Kidney glomerular epithelial cell (primary cell): ENCODE measurements at regions not wholly inside any gene's neighbourhood (a gene's known extent, or its start where the extent isn't known, plus 50 kb on each side); places are given as distances from the start of the nearest gene placed in this dataset.

Source experiments
- DNase-seq: peaks from one replicate; lab custom pipeline; 2025; lab: John Stamatoyannopoulos, UW

DNA sequence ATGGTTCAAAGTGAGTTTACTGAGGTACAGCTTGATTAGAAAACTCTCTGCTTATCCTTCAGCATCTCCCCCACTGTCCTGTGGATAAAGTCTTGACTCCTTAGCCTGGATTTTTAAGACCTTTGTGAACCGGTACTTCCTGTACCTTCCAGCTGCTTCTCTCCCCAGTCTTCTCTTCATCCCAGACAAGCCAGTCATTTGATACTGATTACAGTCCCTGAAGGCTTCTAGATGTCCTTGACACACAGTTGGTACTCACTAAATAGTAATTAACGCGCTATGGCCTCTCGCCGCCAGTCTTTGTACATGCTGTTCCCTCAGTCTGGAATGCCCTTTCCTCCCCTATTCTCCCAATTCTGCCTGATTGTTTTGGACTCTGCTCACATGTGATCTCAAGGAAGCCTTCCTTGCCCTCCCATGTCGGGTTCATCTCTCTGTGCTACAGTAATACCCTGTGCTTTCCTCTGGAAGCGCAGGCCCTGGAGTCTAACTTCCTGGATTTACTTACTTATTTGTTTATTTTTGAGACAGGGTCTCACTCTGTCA is 50.6 kb upstream of the PTGR2 start:
- no peak for DNase-seq

DNA sequence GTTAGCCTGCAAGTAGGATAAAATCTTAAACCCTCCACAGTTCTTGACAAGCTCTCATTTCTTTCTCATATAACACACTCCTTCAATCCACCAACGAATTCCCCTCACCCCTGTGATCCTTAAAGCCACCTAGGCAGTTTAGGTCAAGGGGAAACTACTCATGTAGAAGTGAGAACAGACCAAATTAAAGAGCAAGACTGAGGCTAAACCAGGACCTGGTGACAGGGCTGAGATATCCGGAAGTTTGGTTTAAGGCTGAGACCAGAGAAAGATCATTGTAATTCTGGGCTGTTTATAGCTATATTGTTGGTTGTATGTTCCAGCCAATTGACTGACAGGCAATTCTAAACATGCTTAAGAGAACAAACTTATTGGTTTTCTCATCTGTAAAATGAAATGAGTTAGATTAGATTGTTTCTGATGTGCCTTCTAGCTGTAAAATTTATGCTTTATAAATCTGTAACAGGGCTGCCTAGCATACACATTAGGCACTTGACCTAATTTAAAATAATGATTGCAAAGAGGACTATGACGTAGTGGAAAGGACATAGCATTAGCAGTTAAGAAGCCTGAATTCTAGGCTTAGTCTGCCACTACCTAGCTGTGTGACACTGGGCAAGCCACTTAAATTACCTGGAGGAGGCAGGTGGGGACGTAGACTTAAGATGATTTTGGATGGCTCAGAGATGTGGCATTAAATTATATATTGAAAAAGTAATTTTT is 53.9 kb upstream of the PTGR2 start:
- DNase-seq, result no peak

DNA sequence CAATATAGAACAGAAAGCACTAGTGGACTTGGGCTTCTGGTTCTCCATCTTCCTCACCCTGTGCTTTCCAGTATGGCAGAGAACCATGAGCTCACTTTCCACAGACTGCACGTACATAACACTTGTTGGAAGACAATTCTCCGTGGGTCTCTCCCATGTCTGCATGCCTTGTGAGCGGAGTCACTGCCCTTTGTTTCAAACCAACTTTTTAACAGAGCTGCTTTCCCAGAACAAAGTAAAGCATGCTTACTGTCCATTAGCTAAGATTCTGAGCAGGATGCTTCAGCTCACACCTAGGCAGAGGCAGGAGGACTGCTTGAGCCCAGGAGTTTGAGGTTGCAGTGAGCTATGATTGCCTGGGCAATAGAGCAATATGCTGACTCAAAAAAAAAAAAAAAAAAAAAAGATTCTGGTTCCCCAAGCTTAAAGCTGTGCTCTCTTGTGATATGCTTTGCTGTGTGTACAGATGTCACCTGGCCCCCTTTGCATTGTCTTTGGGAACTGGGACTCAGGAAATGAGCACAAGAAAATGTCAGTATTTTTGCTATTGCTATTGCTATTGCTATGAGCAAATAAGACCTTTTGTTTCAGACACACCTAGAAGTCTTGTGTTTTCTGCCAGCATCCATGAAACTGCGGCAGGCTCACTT is 54.6 kb upstream of the PTGR2 start:
- DNase-seq, result no peak

DNA sequence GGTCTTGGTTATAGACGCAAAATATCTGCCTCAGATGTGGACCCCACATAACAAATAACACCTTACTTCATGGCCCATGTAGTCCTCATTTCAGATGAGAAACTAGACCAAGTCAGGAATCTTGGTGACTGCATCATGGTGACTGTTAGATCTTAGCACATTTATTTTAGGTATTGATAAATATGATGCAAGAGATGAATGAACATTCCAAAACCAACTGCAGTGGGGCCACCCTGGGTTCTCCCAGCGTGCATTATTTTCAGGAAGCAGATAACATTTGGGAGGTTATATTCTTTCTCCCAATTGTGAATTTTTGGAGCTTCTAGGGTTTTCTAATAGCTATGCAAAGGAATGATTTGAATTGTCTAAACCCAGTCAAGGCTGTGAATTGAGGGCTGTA is 55.2 kb upstream of the PTGR2 start:
- DNase-seq, result no peak

DNA sequence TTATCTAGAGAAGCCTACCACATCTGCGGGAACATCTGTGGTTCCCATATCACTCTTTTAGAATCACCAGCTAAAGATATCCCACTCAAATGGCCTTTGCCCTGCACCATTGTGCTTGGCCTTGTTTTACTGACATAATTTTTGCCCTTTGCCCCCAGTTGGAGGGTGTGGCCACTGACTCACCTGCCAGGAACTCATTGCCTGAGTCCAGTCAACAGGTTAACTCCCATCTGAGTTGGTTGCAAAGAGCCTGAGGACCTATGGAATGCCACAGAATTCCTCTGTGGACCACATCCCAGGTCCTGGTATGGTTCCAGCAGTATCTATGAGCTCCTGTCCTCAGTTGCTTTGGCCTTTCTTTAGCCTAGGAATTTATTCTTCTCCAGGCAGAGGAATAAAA is 55.7 kb upstream of the PTGR2 start:
- peak; percentile 87 for DNase-seq

DNA sequence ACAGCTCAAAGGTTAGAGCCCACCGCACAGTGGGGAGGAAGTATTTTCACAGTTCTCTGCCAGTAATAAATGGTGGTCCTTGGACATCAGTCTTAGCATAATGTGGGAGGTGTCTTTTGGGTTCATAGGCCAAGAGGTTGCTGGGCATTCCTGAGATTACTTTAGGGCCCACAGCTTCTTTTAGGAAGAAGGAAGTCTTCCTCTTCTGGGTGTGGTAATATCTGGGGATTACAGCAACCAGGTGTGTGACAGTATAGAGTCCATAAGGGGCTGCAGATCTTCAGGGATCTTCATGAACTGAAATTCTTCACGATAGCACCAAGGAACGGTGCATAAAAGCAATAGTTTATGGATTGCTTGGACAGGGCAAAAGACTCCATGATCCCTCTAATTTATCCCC is 56.2 kb upstream of the PTGR2 start:
- no peak for DNase-seq

DNA sequence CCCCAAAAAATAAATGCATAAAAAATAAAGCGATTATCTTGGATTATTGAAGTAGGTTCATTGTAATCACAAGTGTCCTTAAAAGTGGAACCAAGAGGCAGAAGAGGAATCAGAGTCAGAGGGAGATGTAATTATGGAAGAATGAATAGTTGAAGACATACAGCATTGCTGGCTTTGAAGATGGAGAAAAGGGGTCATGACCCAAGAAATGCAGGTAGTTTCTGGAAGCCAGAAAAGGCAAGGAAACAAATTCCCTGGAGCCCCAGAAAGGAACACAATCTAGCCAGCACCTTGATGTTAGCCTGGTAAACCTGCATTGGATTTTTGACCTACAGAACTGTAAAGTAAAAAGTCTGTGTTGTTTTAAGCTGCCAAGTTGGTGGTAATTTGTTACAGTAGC is 57.5 kb upstream of the PTGR2 start:
- DNase-seq, result no peak

DNA sequence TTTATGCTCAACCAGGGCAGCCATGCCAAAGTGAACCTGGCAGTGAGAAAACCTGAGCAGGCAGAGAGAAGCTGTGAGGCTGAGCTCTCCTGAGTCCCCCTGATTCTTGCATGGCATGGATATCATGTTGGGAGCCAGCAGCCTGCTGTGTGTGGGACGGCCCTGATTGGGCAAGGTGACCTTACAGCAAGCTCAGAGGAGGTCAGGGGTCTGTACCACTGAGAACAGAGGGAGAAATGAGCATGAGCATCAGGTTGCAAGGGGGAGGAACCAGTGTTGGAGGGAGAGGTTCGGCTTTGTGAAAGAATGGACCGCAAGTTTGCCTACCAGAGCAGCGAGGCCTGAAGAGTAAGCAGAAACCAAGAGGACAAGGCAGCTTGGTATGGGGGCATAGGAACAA is 59.1 kb upstream of the PTGR2 start:
- DNase-seq, result no peak

DNA sequence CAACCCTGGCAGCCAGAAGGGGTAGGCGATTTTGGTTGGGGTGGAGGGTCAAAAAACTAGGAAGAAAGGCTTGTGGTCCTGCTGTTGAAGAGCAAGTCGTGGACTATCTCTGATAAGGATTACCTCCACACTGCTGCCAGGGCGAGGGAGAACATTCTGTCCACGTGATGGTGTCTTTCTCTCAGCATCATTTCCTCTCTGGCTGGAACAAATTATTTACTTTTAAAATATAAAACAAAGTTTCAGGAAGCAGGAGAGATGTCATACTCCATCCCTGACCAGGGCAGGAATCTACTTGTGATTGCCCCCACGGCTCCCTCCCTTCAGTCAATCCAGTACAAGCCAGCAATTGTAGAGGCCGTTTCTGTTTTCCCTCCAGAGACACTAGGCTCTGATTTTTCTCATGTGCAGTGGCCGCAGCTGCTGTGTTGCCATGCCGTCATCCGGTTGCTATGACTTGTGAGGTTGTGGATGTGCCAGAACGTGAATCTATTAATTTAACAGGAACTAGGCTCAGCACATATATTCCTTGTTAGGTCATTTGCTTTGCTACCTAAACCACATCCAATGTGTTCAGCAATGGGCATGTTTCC is 61.5 kb upstream of the PTGR2 start:
- DNase-seq, result no peak

DNA sequence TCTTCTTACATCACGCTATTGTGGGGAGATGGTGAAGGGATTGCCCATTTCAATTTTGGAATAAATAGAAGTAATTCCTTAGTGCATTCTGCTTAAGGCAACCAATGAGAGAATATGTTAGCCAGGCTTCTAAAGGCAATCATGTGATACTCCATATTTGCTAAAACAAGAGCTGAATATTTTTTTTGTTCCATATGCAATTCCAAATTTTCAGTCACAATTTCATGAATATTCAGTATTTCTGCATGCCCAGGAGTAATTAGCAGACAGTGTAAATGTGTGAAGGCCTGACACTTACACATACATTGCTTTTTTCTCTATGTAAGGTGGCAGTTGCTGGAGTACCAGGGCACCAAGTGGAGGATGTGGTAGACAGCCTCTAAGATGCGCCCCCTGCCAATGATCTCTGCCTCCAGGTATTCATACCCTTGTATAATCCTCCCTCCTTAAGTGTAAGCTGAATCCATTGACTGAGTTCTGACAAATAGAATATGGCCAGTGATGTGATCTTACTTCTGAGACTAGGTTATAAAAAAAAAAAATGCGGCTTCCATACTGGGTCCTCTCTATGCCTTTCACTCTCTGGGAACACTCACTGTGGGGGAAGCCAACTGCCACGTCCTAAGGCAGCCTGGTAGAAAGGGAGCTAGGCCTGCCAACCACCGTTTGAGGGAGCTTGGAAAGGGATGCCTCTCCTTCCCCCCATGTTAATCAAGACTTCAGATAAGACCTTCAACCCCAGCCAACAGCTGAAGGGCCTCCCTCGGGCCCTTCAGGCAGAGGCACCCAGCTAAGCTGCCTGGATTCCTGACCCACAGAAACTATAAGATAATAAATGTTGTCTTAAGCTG is 62.7 kb upstream of the PTGR2 start:
- no peak for DNase-seq

DNA sequence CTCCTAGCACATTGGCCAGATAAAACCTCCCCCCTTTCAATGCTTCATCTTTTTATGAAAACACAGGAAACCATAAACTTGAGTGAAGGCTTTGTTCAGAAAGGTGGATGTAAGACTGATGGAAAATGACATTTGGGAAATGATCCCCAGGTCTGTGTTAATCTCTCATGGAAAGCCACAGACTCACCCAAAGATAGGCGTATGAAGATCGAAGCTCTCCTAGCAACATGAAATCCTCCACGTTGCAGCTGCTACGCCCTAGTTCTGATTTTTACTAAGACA is 63.4 kb upstream of the PTGR2 start:
- DNase-seq, result no peak

DNA sequence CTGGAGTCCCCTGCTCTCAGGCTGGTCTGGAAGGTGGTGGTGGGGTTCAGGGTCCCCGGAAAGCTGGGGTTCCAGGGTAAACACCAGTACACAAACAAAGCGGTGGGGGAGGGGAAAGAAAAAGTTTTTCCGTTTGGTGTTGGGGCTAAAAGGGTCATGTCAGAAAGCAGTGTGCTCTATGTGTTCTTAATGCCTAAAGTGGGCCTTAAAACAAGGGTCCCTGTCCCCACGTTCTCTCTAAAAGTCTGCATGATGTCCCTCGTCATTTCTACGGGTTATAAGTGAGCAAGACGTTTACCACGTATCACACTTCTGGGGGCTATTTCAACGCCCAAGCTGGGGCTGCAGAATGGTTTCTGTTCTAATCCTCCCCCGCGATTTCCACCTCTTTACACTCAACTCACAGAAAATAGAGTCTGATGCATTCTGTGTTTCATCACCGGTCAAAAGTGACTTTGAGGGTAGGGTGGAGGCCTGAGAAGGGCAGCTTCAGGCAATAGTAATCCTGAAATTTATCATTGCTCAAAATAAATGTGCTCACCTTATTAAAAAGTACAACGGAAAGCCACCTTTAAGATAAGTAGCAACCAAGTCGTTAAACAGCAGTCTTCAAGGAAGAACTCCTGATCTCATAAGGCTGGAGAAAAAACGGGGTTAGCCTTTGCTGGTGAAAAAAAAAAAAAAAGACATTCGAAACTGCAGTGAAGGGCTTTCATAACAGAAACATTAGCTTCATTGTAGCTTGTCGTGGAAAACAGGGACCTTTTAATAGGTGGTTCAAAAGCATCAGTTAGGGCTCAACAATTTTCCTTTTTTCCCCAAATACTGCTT is 63.9 kb upstream of the PTGR2 start:
- no peak for DNase-seq

DNA sequence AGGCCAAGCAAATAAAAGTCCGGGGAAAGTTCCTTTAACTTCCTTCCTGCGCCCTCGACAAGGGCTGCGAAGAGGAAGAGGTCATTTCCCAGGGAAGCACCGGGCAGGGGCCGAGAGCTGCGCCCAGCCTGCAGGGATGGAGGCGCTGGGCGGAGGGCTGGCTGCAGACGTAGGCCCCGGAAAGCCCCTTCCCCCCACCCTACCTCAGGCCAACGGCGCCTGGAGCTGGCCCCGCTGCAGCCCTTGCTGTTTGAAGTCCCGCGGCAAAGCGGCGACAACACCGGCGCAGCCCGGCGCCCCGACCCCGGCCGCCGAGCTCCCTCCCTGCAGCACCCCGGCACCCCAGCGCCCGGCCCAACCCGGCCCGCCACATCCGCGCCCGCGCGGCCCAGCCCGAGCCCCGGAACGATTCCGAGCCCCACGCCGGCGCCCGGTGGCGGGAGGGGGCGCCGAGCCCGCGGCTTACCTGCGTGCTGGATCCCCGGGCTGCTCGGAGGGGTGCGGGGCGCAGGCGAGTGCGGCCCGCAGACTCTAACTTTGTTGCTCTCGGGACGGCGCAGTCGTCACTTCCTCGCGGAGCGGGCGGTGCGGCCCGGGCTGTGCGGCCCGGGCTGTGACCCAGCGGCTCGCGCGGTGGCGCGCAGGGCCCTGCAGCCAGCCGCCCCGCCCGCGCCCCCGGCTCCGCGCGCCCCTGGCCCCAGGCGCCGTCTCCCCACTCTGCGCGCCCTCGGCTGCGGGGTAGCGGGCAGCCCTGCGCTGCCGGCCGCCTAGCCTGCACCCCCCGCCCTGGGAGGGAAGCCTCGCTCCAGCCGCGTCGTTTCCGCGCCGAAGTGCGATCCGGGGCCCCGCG is 64.8 kb upstream of the PTGR2 start:
- DNase-seq, result no peak

DNA sequence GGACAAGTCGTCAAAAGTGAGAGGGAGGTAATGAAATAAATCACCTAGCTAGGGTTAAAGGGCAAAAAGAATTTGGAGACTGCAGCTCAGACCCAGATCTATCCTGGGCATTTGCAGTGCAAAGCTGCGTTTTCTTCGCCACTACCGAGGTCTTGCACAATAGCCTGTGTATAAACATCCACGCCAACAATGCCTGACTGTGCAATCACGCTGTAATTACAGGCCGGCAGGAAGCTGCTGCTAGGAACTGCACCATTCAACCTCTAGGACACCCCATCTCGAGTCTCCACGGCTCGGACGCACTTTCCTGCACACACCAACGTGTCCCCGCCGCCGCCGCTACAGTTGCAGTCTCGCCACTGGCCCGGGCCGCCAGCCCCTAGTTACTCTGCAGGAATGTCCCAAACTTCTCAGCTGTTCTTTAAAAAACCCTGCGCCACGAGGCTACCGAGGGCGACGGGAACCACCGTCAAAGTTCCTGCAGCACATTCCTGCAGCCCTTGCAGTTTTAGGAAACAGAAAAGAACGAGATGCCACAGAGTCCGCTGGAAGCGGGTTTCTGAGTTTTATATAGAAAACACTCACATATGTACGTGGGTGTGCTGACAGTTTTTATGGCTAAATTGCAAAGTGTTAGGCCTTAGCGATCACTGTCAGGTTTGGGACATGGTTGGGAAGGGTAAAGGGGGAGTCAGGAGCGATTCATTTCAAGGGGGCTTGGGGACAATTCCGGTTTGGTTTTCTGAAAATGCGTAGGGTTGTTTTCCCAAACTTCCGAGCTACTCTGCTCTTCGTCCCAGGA is 65.6 kb upstream of the PTGR2 start:
- peak; percentile 88 for DNase-seq

DNA sequence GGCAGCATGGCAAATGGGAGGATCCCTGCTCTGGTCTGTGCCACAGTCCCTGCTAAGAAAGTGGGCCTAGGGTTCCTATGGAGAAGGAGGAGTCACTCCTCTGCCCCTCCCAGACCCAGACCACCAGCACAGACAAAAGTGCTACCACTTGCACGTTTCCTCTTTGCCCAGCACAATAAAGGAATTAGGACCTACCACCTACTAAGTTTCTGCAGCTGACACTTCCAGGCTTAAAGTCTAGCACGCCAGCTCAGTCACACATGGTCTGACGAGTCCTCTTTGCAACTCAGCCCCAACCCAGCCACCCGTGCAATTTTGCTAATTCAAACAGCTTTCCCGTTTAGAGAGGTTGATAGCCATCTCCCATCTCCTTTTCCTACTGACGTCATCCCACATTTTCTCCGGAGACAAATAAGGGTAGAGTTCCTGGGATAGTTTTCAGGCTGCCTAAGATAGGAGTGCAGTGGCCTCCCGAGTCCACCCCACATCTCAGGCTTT is 66.2 kb upstream of the PTGR2 start:
- DNase-seq, result peak; percentile 88

DNA sequence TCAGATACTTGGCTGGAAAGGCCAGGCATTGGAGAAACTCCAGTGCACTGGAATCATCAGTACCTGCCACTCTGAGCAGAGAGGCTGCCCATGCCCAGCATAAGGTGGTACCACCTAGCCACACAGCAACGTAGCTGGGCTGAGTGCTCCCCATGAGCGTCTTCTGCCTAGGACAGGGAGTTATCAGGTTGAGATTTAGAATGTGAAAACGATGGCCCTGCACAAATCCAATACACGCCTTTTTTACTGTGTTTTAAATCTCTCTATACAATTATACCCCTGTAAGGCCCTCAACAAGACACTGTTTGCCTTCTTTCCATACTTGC is 66.7 kb upstream of the PTGR2 start:
- DNase-seq, result no peak

DNA sequence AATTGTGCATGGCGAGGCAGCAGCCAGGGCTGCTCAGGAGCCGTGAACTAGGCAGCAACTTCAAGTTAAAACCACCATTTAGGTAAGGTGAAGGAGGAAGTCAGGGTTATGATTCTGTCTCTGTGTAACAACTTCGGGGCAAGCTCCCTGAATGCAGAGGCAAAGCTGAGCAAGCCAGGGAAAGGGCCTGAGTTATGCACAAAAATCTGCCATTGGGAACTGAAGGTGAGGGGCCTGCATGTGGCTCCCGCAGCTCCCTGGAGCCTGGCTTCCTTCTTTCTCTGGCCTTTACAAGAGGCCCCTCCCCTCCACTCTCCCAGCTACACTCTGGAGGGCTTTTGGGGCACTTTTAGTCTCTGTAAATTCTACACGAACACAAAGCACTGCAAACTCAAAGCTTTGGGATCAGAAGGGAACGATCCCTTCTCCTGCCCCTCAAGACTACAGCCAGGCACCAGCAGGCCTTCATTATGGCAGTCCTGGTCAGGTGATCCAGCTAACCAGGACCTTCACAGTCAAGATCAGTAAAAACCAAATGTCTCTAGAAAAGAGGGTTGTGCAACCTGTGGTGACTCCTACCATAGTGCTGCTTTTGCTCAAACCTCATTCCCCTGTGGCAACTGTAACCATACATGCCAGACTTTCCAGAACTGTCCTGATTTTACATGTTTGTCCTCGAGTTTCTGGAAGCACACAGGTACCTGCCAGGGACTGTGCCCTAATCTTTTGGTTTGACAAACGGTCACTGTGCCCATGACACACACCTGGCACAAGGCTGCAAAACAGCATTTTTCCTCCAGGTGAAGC is 67.2 kb upstream of the PTGR2 start:
- no peak for DNase-seq

DNA sequence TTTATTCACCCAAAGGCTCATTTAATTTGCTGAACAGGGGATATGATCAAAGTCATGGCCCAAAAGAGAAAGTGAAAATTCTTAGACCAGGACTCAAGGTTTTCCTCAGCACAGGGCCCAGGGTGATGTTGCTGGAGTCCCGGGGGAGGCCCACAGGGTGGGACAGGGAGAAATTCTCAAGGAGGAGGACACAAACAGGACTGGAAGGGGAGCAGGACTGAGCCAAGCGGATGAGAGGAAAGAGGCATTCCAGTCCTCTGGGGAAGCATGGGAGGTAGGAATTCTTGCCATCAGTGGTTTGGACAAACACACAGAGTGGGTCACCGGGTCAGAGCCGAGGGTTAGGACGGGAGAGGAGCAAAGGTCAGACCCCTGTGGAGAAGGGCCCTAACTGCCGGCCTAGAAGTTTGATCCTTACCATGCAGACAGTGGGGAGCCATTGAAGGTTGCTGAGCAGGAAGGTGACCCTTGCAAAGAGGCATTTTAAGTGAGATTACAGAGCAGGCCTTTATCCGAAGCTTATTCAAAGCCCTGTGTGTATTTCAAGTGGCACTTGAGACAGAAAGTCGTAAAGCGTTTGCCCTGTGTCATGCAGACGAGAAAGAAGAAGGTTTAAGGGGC is 68.4 kb upstream of the PTGR2 start:
- DNase-seq, result no peak

DNA sequence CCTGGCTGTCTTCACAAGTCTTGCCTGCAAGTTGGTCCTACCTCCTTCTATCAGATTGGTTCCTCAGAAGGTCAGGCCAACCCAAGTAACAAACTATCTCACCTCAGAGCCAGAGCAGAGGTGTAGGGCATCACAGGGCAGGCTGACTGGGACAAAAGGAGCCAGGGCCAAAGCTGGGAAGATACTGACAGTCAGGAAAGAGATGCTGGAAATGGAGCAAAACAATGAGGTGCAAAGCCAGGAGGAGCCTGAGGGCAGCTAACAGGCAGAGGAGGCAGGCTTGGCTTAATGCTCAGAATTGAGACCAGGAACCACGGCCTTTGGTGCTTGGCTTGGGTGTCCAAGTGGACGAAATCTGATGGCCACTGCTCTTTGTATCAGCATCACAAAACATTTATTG is 68.4 kb upstream of the PNMA1 start:
- DNase-seq, result no peak
